HG03575 (cell line): ENCODE measurements at regions not wholly inside any gene's neighbourhood (a gene's known extent, or its start where the extent isn't known, plus 50 kb on each side); places are given as distances from the start of the nearest gene placed in this dataset.

Source experiments
- ATAC-seq: cut with Tn5 transposase; IDR thresholded peaks from one replicate; pipeline ENCODE4 v1.9.1; 2021; ENCODE audit not compliant: unreplicated experiment, insufficient number of reproducible peaks, low FRiP score; ENCODE audit errors: extremely low read depth

GRCh38 chr11:116647305-116648080 lies 125.3 kb downstream of the BUD13 start:
- no peak for ATAC-seq

- no peak for ATAC-seq
These were observed 126.6 kb downstream of the BUD13 start for GRCh38 chr11:116646191-116646590.

GRCh38 chr11:116644941-116645305 lies 127.9 kb downstream of the BUD13 start:
- no peak for ATAC-seq

GRCh38 chr11:116644201-116644940 lies 128.4 kb downstream of the BUD13 start:
- no peak for ATAC-seq

GRCh38 chr11:116643521-116643920 lies 129.3 kb downstream of the BUD13 start:
- ATAC-seq: no peak

GRCh38 chr11:116642902-116643301 lies 129.9 kb downstream of the BUD13 start:
- ATAC-seq: no peak

- no peak for ATAC-seq
These were observed 130.3 kb downstream of the BUD13 start for GRCh38 chr11:116642481-116642880.

- ATAC-seq: no peak
These were observed 131.2 kb downstream of the BUD13 start for GRCh38 chr11:116641561-116642045.

- ATAC-seq: no peak
These were observed 132.0 kb downstream of the BUD13 start for GRCh38 chr11:116640641-116641402.

- ATAC-seq: no peak
These were observed 134.3 kb downstream of the BUD13 start for GRCh38 chr11:116638463-116638862.

- ATAC-seq: no peak
These were observed 135.0 kb downstream of the BUD13 start for GRCh38 chr11:116637766-116638165.

- ATAC-seq: no peak
These were observed 136.4 kb downstream of the BUD13 start for GRCh38 chr11:116636341-116636929.

GRCh38 chr11:116631201-116631600 lies 141.6 kb downstream of the BUD13 start:
- ATAC-seq: no peak

GRCh38 chr11:116618461-116618860 lies 154.3 kb downstream of the BUD13 start:
- no peak for ATAC-seq

- no peak for ATAC-seq
These were observed 157.4 kb downstream of the BUD13 start for GRCh38 chr11:116615211-116615865.

- no peak for ATAC-seq
These were observed 158.2 kb downstream of the BUD13 start for GRCh38 chr11:116614306-116615210.

GRCh38 chr11:116613206-116613875 lies 159.4 kb downstream of the BUD13 start:
- ATAC-seq: no peak
